ENCODE measurements at regions not wholly inside any gene's neighbourhood (a gene's known extent, or its start where the extent isn't known, plus 50 kb on each side); places are given as distances from the start of the nearest gene placed in this dataset.

GRCh38 chr10:114766470-114766869 lies 55.1 kb upstream of the FHIP2A start:
- DNase-seq (ENCODE audit: extremely low read depth in 1 of 11, low read depth in 9 of 11, low spot score in 4 of 11), result no peak

- DNase-seq (ENCODE audit: extremely low read depth in 1 of 11, low read depth in 9 of 11, low spot score in 4 of 11), result peak in 2 of 11 donors; percentile 7 to 34
Measured at GRCh38 chr10:114767101-114767985, 54.2 kb upstream of the FHIP2A start.

GRCh38 chr10:114767986-114768821 lies 53.4 kb upstream of the FHIP2A start:
- DNase-seq (ENCODE audit: extremely low read depth in 1 of 11, low read depth in 9 of 11, low spot score in 4 of 11), result peak in 2 of 11 donors; percentile 7 to 9

GRCh38 chr10:114770009-114770408 lies 51.6 kb upstream of the FHIP2A start:
- no peak for DNase-seq (ENCODE audit: extremely low read depth in 1 of 11, low read depth in 9 of 11, low spot score in 4 of 11)

GRCh38 chr10:114771157-114771556 lies 50.4 kb upstream of the FHIP2A start:
- DNase-seq (ENCODE audit: extremely low read depth in 1 of 11, low read depth in 9 of 11, low spot score in 4 of 11), result no peak

GRCh38 chr10:114771749-114772148 lies 49.8 kb upstream of the FHIP2A start:
- DNase-seq (ENCODE audit: extremely low read depth in 1 of 11, low read depth in 9 of 11, low spot score in 4 of 11), result no peak

Data from renal cortex interstitium (tissue), 11 donors.